HG02763 (cell line): ENCODE measurements at regions not wholly inside any gene's neighbourhood (a gene's known extent, or its start where the extent isn't known, plus 50 kb on each side); places are given as distances from the start of the nearest gene placed in this dataset.
"Not testable (repeated sequence)": the region's sequence is repeated elsewhere in the genome, so short reads cannot be mapped to it uniquely, and the experiment has no call there.

ENCODE experiments used
- ATAC-seq: cut with Tn5 transposase; IDR thresholded peaks from one replicate; pipeline ENCODE4 v1.9.1; 2021; ENCODE audit warnings: mild to moderate bottlenecking, moderate library complexity; ENCODE audit not compliant: unreplicated experiment

GRCh38 chr2:41234093-41234492 lies 782.2 kb upstream of the SLC8A1 start:
- no peak for ATAC-seq

DNA sequence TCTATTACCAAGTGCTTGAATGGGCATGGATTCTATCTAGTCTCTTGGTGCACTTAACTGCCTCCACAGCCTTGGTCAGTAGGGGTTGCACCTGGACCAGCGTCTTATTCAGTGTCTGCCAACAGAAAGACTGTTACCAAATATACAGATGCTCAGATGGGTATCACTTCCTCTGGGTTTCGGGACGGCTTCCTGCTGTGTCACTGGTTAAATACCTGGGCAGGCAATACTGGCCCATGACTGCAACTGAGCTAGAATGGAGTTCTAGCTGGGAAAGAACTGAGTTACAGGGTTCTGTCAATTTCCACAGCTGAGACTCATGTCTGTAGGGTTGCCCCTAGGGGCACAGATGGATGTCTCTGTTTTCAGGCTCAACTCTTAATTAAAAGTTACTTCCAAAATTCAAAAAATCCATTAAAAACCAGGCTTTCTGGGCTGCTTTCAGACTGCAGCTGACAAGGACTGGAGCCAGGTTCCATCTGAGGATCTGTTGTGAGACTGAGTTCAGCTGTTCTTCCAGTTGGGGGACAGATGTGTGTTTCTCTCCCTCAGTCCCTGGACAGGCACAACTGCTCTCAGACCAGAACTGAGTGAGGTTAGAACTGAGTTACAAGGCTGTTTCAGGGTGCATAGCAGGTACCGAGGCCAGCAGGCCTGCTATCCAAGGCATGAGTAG lies 789.6 kb upstream of the SLC8A1 start:
- ATAC-seq: no peak

GRCh38 chr2:41242001-41242331 lies 790.1 kb upstream of the SLC8A1 start:
- no peak for ATAC-seq

DNA sequence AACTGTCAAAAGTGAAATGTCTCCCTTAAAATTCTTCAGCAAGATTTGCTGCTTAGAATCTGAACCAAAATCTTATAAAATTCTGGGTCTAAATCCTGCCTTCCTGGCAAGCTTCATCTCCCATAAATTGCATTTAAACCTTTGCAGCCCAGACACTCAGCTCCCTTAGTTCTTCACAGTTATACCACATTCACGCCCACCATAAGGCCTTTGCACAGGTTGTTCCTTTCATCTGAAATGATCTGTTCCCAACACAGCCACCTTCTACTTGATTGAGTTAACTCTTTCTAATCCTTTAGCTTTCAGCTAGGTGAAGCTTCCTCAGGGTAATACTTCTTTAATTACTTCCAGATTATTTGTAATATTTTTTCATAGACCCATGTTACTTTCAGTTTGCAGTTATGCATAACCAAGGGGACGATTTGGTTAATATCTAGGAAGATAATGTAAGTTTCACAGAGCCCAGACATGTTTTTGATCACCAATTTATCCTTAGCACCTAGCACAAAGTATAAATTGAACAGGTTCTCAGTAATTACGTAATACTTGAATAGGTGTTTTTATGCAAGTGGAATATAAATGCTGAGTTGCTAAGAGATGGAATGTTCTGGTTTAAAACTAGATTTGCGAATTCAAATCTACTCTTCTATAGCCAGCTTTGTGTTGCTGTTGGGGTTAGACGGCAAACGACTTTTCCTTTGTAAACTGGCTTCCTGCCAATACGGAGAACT lies 779.7 kb upstream of the PKDCC start:
- ATAC-seq: no peak

DNA sequence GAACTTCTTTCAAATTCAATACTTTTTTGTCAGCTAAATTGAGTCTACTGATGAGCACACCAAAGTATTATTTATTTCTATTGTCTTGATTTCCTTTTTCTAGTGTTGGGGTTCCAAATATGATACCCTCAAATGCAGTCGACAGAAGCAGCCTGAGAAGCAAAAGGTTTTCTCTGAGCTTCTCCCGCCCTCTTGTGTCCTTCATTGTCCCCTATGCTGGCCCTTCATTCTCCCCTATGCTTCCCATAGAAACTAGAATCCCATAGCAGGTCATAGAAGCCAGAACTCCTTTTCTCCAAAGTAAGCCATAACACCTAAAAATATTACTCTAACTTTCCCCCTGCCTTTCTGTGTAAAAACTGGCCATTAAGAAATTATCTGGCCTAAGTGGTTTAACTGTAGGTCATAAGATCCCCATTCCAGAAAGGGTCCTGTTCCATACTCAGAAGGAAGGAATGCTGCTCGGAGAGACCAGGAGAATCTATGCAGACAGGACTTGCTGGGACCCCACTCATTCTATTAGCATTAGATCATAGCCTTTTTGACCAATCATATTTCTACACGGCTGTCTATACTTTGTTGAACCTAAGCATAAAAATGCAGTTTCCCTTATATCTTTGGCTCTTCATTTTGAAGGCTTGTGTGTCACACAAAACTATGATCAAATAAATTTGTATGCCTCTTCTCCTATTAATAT lies 764.6 kb upstream of the PKDCC start:
- ATAC-seq: no peak

GRCh38 chr2:41293491-41293890 lies 754.3 kb upstream of the PKDCC start:
- no peak for ATAC-seq

DNA sequence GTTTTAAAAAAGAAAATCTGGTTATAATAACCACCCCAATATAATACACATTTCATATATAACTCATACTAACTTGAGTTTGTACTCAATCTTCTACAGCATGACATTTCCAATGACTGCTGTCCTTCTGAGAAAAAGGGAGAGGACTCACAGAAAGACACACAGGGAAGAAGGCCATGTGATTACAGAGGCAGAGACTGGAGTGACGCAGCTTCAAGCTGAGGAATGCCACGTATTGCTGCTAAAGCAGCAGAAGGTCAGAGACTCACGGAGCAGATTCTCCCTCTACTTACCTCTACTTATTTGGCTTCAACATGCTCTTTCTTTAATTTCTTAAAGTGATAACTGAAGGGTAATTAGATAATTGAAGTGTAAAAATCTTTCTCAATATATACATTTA lies 753.5 kb upstream of the PKDCC start:
- ATAC-seq: no peak

- ATAC-seq: no peak
Observed at GRCh38 chr2:41313082-41313481, 734.7 kb upstream of the PKDCC start.

GRCh38 chr2:41314511-41315070 lies 733.2 kb upstream of the PKDCC start:
- ATAC-seq: no peak

DNA sequence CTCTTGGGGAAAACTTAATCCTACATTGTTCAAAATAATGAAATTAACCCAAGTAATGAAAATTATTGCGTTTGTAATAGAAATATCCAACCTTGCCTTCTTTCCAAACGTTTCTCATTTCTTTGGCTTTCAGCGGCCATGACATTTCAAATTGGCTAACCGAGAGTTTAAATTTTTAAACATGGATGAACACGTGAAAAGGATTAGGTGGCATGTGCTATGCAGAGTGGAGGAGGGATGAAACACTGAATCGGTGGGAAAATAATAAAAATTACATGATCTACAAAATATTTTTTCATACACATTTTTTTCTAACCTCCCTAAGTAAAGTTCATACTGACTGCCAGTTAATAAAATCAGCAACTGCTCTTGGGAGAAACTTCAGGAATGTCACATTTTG lies 728.4 kb upstream of the PKDCC start:
- ATAC-seq: no peak

- ATAC-seq: no peak
Observed at GRCh38 chr2:41320491-41320890, 727.3 kb upstream of the PKDCC start.

GRCh38 chr2:41321351-41321750 lies 726.5 kb upstream of the PKDCC start:
- ATAC-seq: no peak

- no peak for ATAC-seq
Observed at GRCh38 chr2:41326851-41327250, 721.0 kb upstream of the PKDCC start.

GRCh38 chr2:41329040-41329439 lies 718.8 kb upstream of the PKDCC start:
- ATAC-seq: no peak

DNA sequence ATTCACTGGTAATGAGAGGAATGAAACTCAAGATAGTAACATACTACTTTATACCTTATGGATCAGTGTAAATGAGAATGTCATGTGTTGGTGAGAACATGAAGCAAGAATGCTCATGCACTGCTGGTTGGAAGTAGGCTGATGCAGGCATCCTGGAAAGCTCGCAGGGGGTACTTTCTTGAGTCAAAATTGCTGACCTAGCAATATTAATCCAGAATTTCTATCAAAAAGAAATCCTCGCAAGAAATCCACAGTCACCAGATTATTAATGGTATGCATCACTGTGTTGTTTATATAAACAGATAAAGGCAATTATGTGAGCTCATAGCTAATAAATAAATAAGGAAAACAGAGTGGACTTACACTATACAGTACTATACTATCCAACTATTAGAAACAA lies 713.7 kb upstream of the PKDCC start:
- no peak for ATAC-seq

DNA sequence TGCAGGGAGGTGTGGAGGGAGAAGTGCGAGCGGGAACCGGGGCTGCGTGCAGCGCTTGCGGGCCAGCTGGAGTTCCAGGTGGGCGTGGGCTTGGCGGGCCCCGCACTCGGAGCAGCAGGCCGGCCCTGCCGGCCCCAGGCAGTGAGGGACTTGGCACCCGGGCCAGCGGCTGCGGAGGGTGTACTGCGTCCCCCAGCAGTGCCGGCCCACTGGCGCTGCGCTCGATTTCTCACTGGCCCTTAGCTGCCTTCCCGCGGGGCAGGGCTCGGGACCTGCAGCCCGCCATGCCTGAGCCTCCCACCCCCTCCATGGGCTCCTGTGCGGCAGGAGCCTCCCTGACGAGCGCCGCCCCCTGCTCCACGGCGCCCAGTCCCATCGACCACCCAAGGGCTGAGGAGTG lies 712.2 kb upstream of the PKDCC start:
- ATAC-seq: not testable (repeated sequence)

- no peak for ATAC-seq
Observed at GRCh38 chr2:41337956-41338355, 709.9 kb upstream of the PKDCC start.

GRCh38 chr2:41344529-41344928 lies 703.3 kb upstream of the PKDCC start:
- no peak for ATAC-seq

DNA sequence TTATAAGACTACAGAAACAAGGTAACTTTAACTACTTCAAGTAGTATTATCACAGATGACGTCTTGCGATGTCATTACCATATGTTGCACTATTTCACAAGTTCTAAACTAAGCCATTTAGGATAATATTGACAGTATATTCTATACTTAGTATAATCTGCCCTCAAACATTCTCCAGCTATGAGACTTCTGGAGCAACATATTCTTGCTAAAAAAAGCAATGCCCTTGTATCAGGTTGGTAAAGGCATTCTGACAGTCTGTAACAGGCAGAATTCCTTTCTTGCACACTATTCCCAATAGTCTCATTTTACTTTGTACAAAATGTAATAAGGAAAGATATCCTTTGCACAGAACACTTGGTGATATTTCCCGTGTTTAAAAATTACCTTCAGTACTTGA lies 694.8 kb upstream of the PKDCC start:
- no peak for ATAC-seq

GRCh38 chr2:41355794-41356193 lies 692.0 kb upstream of the PKDCC start:
- no peak for ATAC-seq

GRCh38 chr2:41364842-41365241 lies 683.0 kb upstream of the PKDCC start:
- ATAC-seq: no peak

- ATAC-seq: no peak
Observed at GRCh38 chr2:41375901-41376300, 671.9 kb upstream of the PKDCC start.
